ENCODE measurements at regions not wholly inside any gene's neighbourhood (a gene's known extent, or its start where the extent isn't known, plus 50 kb on each side); places are given as distances from the start of the nearest gene placed in this dataset.

DNA sequence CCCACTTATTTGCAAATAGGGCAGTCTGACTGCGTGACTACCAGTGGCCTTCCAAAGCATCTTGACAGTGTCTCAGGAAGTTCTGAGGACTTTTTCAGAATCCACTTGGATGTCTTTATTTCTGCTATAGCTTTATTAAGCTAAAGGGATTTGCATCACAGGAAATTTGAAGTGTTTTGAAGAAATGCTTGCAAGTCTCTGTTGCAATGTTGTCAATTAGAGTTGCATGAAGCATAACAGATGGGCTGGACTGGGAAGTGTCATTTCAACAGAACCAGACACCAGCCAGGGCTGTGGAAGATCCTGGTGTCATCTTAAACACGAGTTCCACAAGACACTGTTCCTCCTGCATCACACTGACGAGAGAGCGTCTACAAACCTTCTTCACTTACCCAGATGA, 224.5 kb downstream of the EN1 start:
- no peak overlapping the region for H3K4me2 ChIP-seq (ENCODE audit: low read depth, low read length, poor library complexity, severe bottlenecking)
- no peaks in the 10 kb centered on the region for H3F3A ChIP-seq (ENCODE audit: insufficient read depth)
- H4K20me1 ChIP-seq (ENCODE audit: low read depth, low read length) = no peaks in the 10 kb centered on the region
- no peak overlapping the region for H3K9ac ChIP-seq (ENCODE audit: low read length)
- 0 out of 2 replicates have a peak, but pooled peaks cover 3% of the 10 kb centered on the region for H3K27me3 ChIP-seq (ENCODE audit: low read length)
- no peak overlapping the region for H3K27ac ChIP-seq (ENCODE audit: low read depth, low read length)
- H3K79me2 ChIP-seq (ENCODE audit: insufficient read depth, low read length) = no peaks in the 10 kb centered on the region
- H3K36me3 ChIP-seq (ENCODE audit: low read length) = no peaks in the 10 kb centered on the region
- TF ChIP-seq EZH2phosphoT487 (conservative IDR thresholded peaks at IDR 0.05; ENCODE audit: low read length) = no peak
- H3K9me2 ChIP-seq (replicated peaks; ENCODE audit: insufficient read depth, low read length) = no peaks in the 10 kb centered on the region
- H3K9me3 ChIP-seq (ENCODE audit: insufficient read depth, low read length) = no peaks in the 10 kb centered on the region
- no peak overlapping the region for H2AFZ ChIP-seq (ENCODE audit: low read depth, low read length, severe bottlenecking)
- H3K4me3 ChIP-seq (ENCODE audit: insufficient read depth, low read length, poor library complexity, severe bottlenecking) = no peak overlapping the region

DNA sequence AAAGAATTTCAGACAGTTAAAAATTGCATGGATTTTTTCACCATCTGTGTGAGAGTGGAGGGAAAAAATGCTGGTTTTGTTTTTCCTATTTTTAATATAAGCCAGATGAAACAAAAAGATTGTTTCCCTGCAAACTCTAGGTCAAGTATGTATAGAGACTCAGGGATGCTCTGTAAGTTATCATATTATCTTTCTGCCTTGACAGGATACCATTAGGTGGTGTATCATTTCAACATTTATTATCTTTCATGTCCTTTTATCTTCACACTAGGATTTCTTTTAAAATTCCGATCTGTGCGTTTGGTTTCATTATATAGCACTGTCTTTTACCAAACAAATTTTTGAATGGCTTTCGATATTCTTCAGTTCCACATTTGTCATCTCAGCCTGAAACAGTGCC, 225.3 kb downstream of the EN1 start:
- Histone ChIP-seq H3K9me3 (ENCODE audit: insufficient read depth, low read length) (no peaks in the 10 kb centered on the region), H3K4me2 (ENCODE audit: low read depth, low read length, poor library complexity, severe bottlenecking) (no peak overlapping the region), H3F3A (ENCODE audit: insufficient read depth) (no peaks in the 10 kb centered on the region), H3K27me3 (ENCODE audit: low read length) (0 out of 2 replicates have a peak, but pooled peaks cover 3% of the 10 kb centered on the region), H3K27ac (ENCODE audit: low read depth, low read length) (no peak overlapping the region), H3K79me2 (ENCODE audit: insufficient read depth, low read length) (no peaks in the 10 kb centered on the region), H3K4me3 (ENCODE audit: insufficient read depth, low read length, poor library complexity, severe bottlenecking) (no peak overlapping the region), H4K20me1 (ENCODE audit: low read depth, low read length) (no peaks in the 10 kb centered on the region), H3K36me3 (ENCODE audit: low read length) (no peaks in the 10 kb centered on the region), H2AFZ (ENCODE audit: low read depth, low read length, severe bottlenecking) (no peak overlapping the region), H3K9ac (ENCODE audit: low read length) (no peak overlapping the region), H3K9me2 (replicated peaks; ENCODE audit: insufficient read depth, low read length) (no peaks in the 10 kb centered on the region)
- TF ChIP-seq, protein P1, sequence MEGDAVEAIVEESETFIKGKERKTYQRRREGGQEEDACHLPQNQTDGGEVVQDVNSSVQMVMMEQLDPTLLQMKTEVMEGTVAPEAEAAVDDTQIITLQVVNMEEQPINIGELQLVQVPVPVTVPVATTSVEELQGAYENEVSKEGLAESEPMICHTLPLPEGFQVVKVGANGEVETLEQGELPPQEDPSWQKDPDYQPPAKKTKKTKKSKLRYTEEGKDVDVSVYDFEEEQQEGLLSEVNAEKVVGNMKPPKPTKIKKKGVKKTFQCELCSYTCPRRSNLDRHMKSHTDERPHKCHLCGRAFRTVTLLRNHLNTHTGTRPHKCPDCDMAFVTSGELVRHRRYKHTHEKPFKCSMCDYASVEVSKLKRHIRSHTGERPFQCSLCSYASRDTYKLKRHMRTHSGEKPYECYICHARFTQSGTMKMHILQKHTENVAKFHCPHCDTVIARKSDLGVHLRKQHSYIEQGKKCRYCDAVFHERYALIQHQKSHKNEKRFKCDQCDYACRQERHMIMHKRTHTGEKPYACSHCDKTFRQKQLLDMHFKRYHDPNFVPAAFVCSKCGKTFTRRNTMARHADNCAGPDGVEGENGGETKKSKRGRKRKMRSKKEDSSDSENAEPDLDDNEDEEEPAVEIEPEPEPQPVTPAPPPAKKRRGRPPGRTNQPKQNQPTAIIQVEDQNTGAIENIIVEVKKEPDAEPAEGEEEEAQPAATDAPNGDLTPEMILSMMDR (IDR thresholded peaks at IDR 0.05; ENCODE audit: insufficient read depth, low read length, poor library complexity, severe bottlenecking) = no peak

DNA sequence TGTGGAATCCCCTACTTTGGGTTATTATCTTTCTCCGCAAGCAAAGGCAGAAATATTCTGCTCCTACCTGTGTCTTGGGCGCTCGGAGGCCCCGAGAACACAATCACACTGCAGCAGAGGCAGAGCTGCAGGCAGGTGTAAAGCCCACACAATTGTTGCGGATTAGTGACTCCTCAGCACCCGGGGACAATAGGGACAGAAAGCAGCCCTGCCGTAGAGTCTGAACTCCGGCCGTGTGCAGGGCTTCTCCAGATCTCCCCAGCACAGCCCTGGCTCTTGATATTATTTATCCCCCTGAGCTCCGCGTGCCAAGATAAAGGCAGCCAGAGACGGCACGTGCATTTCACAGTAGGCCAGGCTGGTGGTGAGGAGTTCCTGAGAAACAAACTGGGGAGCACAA, 229.2 kb downstream of the EN1 start:
- no peak overlapping the region for H2AFZ ChIP-seq (ENCODE audit: low read depth, low read length, severe bottlenecking)
- no peaks in the 10 kb centered on the region for H3F3A ChIP-seq (ENCODE audit: insufficient read depth)
- H4K20me1 ChIP-seq (ENCODE audit: low read depth, low read length) = no peaks in the 10 kb centered on the region
- H3K27me3 ChIP-seq (ENCODE audit: low read length) = no peaks in the 10 kb centered on the region
- H3K36me3 ChIP-seq (ENCODE audit: low read length) = no peaks in the 10 kb centered on the region
- H3K79me2 ChIP-seq (ENCODE audit: insufficient read depth, low read length) = no peaks in the 10 kb centered on the region
- H3K9me2 ChIP-seq (replicated peaks; ENCODE audit: insufficient read depth, low read length) = no peaks in the 10 kb centered on the region
- H3K9me3 ChIP-seq (ENCODE audit: insufficient read depth, low read length) = no peaks in the 10 kb centered on the region
- H3K27ac ChIP-seq (ENCODE audit: low read depth, low read length) = no peak overlapping the region
- TF ChIP-seq, protein P1 (IDR thresholded peaks at IDR 0.05; ENCODE audit: insufficient read depth, low read length, poor library complexity, severe bottlenecking) = no peak
- no peak for TF ChIP-seq EZH2phosphoT487 (conservative IDR thresholded peaks at IDR 0.05; ENCODE audit: low read length)
- H3K4me3 ChIP-seq (ENCODE audit: insufficient read depth, low read length, poor library complexity, severe bottlenecking) = no peak overlapping the region
- H3K9ac ChIP-seq (ENCODE audit: low read length) = no peak overlapping the region
- H3K4me2 ChIP-seq (ENCODE audit: low read depth, low read length, poor library complexity, severe bottlenecking) = no peak overlapping the region

DNA sequence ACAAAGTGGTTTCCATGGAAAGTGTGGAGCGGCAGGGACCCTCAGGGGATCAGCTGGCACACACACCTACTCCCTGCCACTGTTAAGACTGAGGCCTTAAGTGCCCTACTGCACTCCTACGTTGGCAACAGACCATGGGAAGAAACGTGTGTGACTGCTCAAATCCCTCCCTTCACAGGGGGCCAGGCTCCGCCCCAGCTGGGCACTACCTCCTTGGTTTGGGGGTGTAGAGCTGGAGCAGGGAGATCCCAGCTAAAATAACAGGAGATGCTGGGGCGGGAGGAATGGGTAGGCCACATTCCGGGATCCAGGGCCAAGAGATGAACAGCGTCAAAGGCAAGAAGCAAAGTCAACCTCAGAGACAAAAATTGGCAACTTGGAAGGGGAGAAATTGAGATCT, 231.0 kb downstream of the EN1 start:
- H4K20me1 ChIP-seq (ENCODE audit: low read depth, low read length) = no peaks in the 10 kb centered on the region
- no peaks in the 10 kb centered on the region for H3K79me2 ChIP-seq (ENCODE audit: insufficient read depth, low read length)
- H3K27ac ChIP-seq (ENCODE audit: low read depth, low read length) = no peak overlapping the region
- no peak overlapping the region for H2AFZ ChIP-seq (ENCODE audit: low read depth, low read length, severe bottlenecking)
- H3K36me3 ChIP-seq (ENCODE audit: low read length) = no peaks in the 10 kb centered on the region
- H3K9ac ChIP-seq (ENCODE audit: low read length) = no peak overlapping the region
- no peaks in the 10 kb centered on the region for H3K9me2 ChIP-seq (replicated peaks; ENCODE audit: insufficient read depth, low read length)
- no peaks in the 10 kb centered on the region for H3F3A ChIP-seq (ENCODE audit: insufficient read depth)
- TF ChIP-seq, protein P1 (IDR thresholded peaks at IDR 0.05; ENCODE audit: insufficient read depth, low read length, poor library complexity, severe bottlenecking) = no peak
- no peak for TF ChIP-seq EZH2phosphoT487 (conservative IDR thresholded peaks at IDR 0.05; ENCODE audit: low read length)
- H3K9me3 ChIP-seq (ENCODE audit: insufficient read depth, low read length) = no peaks in the 10 kb centered on the region
- no peak overlapping the region for H3K4me2 ChIP-seq (ENCODE audit: low read depth, low read length, poor library complexity, severe bottlenecking)
- H3K4me3 ChIP-seq (ENCODE audit: insufficient read depth, low read length, poor library complexity, severe bottlenecking) = no peak overlapping the region
- H3K27me3 ChIP-seq (ENCODE audit: low read length) = no peaks in the 10 kb centered on the region

Data from SU-DHL-6 (cell line).